Tibial artery (tissue), 4 donors: ENCODE measurements at regions not wholly inside any gene's neighbourhood (a gene's known extent, or its start where the extent isn't known, plus 50 kb on each side); places are given as distances from the start of the nearest gene placed in this dataset.

ENCODE experiments used
- DNase-seq, 2 donors: peaks; one replicate each; pipeline ENCODE4 v3.0.0-alpha.2; 2019
- H3K27ac ChIP-seq, 2 donors: fragments of 200-600 bp; sonication (generic) in 1 of 2; 1 replicate in 1 of 2; 2 replicates in 1 of 2; pipeline ENCODE4 v1.5.1; 2018 to 2019; ENCODE audit warnings: mild to moderate bottlenecking in 1 of 2
- H3K27me3 ChIP-seq, 2 donors: fragments of 200-600 bp; sonication (generic) in 1 of 2; one replicate each; pipeline versions ENCODE4 v1.5.1 to v1.6.0; 2016 to 2019
- H3K36me3 ChIP-seq, 3 donors: fragments of 200-600 bp; sonication (generic) in 2 of 3; one replicate each; pipeline ENCODE4 v1.5.1; 2016 to 2019; ENCODE audit warnings: mild to moderate bottlenecking in 2 of 3
- H3K4me1 ChIP-seq, 4 donors: fragments of 200-600 bp; sonication (generic) in 2 of 4; 1 replicate in 3 of 4; 2 replicates in 1 of 4; pipeline ENCODE4 v1.5.1; 2016 to 2019
- H3K4me3 ChIP-seq, 2 donors: fragments of 200-600 bp; sonication (generic) in 1 of 2; 1 replicate in 1 of 2; 2 replicates in 1 of 2; pipeline ENCODE4 v1.5.1; 2018 to 2019; ENCODE audit warnings: mild to moderate bottlenecking in 2 of 2
- H3K9me3 ChIP-seq, 3 donors: fragments of 200-600 bp; sonication (generic) in 1 of 3; one replicate each; pipeline ENCODE4 v1.5.1; 2016 to 2019
- CTCF ChIP-seq, 2 experiments: fragments of 200-600 bp in 1 of 2; fragments of 450-650 bp in 1 of 2; IDR thresholded peaks; one replicate each; pipeline ENCODE4 v1.5.1; 2017 to 2019; ENCODE audit warnings: antibody characterized with exemption in 2 of 2, mild to moderate bottlenecking in 1 of 2, moderate library complexity in 1 of 2
- intact Hi-C: fragments of 100-400 bp; cut with DNase I; formaldehyde crosslinking; loops from one replicate; pipeline ENCODE4 v1.15.0; 2023; ENCODE audit warnings: low total_unique reads

- no peak for TF ChIP-seq CTCF (IDR thresholded peaks at IDR 0.05)
- intact Hi-C loops = no loop called here
- Histone ChIP-seq H3K27me3 (no peaks in the 10 kb centered on the region), H3K4me1 (no peaks in the 10 kb centered on the region), H3K36me3 (no peaks in the 10 kb centered on the region), H3K4me3 (no peak overlapping the region), H3K9me3 (no peaks in the 10 kb centered on the region), H3K27ac (no peak overlapping the region)
- DNase-seq = no peak
Measured at GRCh38 chr4:112731715-112732114, 94.8 kb downstream of the LARP7 start.

- intact Hi-C loops = no loop called here
Measured at GRCh38 chr4:112732142-112732541, 95.2 kb downstream of the LARP7 start.

GRCh38 chr4:112735474-112735951 lies 98.6 kb downstream of the LARP7 start:
- Histone ChIP-seq H3K27me3 (no peaks in the 10 kb centered on the region), H3K36me3 (no peaks in the 10 kb centered on the region), H3K4me1 (no peaks in the 10 kb centered on the region), H3K9me3 (no peaks in the 10 kb centered on the region), H3K4me3 (no peak overlapping the region), H3K27ac (no peak overlapping the region)
- no peak for DNase-seq
- TF ChIP-seq CTCF (IDR thresholded peaks at IDR 0.05) = no peak
- intact Hi-C loops = no loop called here

More at GRCh38 chr4:112732142-112732541, 95.2 kb downstream of the LARP7 start:
- Histone ChIP-seq H3K4me1 (no peaks in the 10 kb centered on the region), H3K4me3 (no peak overlapping the region), H3K27me3 (no peaks in the 10 kb centered on the region), H3K9me3 (no peaks in the 10 kb centered on the region), H3K27ac (no peak overlapping the region), H3K36me3 (no peaks in the 10 kb centered on the region)
- TF ChIP-seq CTCF (IDR thresholded peaks at IDR 0.05) = no peak
- DNase-seq = no peak

- no peak for TF ChIP-seq CTCF (IDR thresholded peaks at IDR 0.05)
- H3K4me3 ChIP-seq = no peak overlapping the region
- H3K27me3 ChIP-seq = no peaks in the 10 kb centered on the region
- no peak for DNase-seq
- H3K4me1 ChIP-seq = no peaks in the 10 kb centered on the region
- H3K9me3 ChIP-seq = no peaks in the 10 kb centered on the region
- no peak overlapping the region for H3K27ac ChIP-seq
- intact Hi-C loops = no loop called here
- H3K36me3 ChIP-seq = no peaks in the 10 kb centered on the region
Measured at GRCh38 chr4:112736718-112737135, 99.8 kb downstream of the LARP7 start.

GRCh38 chr4:112739442-112739841 lies 102.5 kb downstream of the LARP7 start:
- Histone ChIP-seq H3K27me3 (no peaks in the 10 kb centered on the region), H3K27ac (no peak overlapping the region), H3K4me3 (no peak overlapping the region), H3K9me3 (no peaks in the 10 kb centered on the region), H3K4me1 (no peaks in the 10 kb centered on the region), H3K36me3 (no peaks in the 10 kb centered on the region)
- intact Hi-C loops = no loop called here
- no peak for DNase-seq
- TF ChIP-seq CTCF (IDR thresholded peaks at IDR 0.05) = no peak

- intact Hi-C loops = no loop called here
- Histone ChIP-seq H3K4me3 (no peak overlapping the region), H3K4me1 (no peaks in the 10 kb centered on the region), H3K27me3 (no peaks in the 10 kb centered on the region), H3K27ac (no peak overlapping the region), H3K36me3 (no peaks in the 10 kb centered on the region), H3K9me3 (no peaks in the 10 kb centered on the region)
- no peak for TF ChIP-seq CTCF (IDR thresholded peaks at IDR 0.05)
- no peak for DNase-seq
Measured at GRCh38 chr4:112747036-112747435, 110.1 kb downstream of the LARP7 start.
